ENCODE measurements at regions not wholly inside any gene's neighbourhood (a gene's known extent, or its start where the extent isn't known, plus 50 kb on each side); places are given as distances from the start of the nearest gene placed in this dataset.

DNA sequence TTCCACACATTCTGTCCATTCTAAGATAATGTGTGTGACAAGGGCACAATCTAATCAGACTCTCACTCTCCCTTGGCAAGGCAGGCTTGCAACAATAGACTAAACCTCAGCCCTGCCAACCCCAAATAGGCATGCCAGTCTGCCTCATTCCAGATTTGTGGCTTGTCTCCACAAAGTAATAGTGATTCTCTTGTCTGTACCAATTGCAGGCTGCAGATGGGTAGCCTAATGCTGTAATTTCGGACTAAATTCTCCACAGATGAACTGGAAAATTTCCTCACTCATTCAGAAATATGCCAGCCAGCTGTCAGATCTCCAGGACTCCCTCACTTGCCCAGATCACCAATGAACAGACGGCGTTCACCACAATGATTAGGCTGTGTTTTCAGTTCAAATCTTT lies 413.6 kb downstream of the ELAVL2 start:
- no peak overlapping the region for H3K27ac ChIP-seq
- no peak for DNase-seq (ENCODE audit: low spot score)
- ChIA-PET CTCF (no interaction called here), POLR2A (ENCODE audit: low non-redundant PET) (no interaction called here)
- TF ChIP-seq CTCF (conservative IDR thresholded peaks at IDR 0.05; ENCODE audit: low read depth): no peak

- CTCF ChIA-PET: no interaction called here
- H3K27ac ChIP-seq: no peak overlapping the region
- no peak for DNase-seq (ENCODE audit: low spot score)
- POLR2A ChIA-PET (ENCODE audit: low non-redundant PET): no interaction called here
- no peak for TF ChIP-seq CTCF (conservative IDR thresholded peaks at IDR 0.05; ENCODE audit: low read depth)
Measured at GRCh38 chr9:23413541-23413940, 412.5 kb downstream of the ELAVL2 start.

DNA sequence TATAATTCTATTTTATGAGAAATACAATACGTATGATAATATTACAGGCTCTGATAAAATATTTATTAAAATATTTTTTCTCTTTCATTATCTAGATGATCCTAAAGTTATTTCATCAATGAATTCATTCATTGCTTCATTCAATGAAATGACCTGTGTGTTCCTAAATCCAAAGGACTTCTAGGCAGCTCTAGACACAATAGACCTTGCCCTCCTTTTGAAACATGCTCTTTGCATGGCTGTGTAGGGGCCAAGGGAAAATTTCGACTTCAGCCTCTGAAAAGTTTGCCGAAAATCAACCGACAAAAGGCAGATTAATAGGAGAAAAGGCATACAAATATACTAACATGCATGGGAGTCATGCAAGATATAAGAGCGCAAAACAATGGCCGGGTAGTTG lies 402.0 kb downstream of the ELAVL2 start:
- TF ChIP-seq CTCF (conservative IDR thresholded peaks at IDR 0.05; ENCODE audit: low read depth): no peak
- ChIA-PET POLR2A (ENCODE audit: low non-redundant PET) (no interaction called here), CTCF (no interaction called here)
- no peak for DNase-seq (ENCODE audit: low spot score)
- no peak overlapping the region for H3K27ac ChIP-seq

- TF ChIP-seq CTCF (conservative IDR thresholded peaks at IDR 0.05; ENCODE audit: low read depth): no peak
- no peak for DNase-seq (ENCODE audit: low spot score)
- ChIA-PET CTCF (interaction anchor here (0.6 kb wide), 1 partner anchor 64 kb away, joined by 4 read pairs; no protein-coding TSS in a partner anchor), POLR2A (ENCODE audit: low non-redundant PET) (no interaction called here)
- H3K27ac ChIP-seq: no peak overlapping the region
Measured at GRCh38 chr9:23426144-23426543, 399.9 kb downstream of the ELAVL2 start.

DNA sequence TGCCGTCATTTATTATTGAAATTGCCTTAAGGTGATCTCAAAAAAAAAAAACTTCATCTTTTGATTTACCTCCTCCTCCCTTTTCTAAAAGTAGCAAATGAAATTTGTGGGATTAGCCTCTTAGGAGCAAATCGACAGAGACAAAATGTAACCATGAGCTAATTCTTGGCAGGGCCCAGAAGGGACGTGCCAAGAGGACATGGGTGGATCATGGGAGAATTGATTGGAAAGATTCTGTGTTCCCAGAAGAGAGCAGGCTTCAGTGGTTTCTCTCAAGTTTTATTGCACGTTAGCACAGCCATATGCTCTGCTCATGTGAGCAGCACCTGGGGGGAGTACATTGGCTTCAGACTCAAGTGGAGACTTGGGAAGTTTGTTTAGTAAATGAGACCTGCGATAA lies 394.6 kb downstream of the ELAVL2 start:
- no peak for DNase-seq (ENCODE audit: low spot score)
- H3K27ac ChIP-seq: no peak overlapping the region
- TF ChIP-seq CTCF (conservative IDR thresholded peaks at IDR 0.05; ENCODE audit: low read depth): no peak
- ChIA-PET POLR2A (ENCODE audit: low non-redundant PET) (no interaction called here), CTCF (no interaction called here)

- no peak for TF ChIP-seq CTCF (conservative IDR thresholded peaks at IDR 0.05; ENCODE audit: low read depth)
- no peak for DNase-seq (ENCODE audit: low spot score)
- H3K27ac ChIP-seq: no peak overlapping the region
- POLR2A ChIA-PET (ENCODE audit: low non-redundant PET): no interaction called here
- CTCF ChIA-PET: no interaction called here
Measured at GRCh38 chr9:23434654-23435053, 391.4 kb downstream of the ELAVL2 start.

GRCh38 chr9:23438299-23438907 lies 387.6 kb downstream of the ELAVL2 start:
- DNase-seq (ENCODE audit: low spot score): no peak
- CTCF ChIA-PET: no interaction called here
- POLR2A ChIA-PET (ENCODE audit: low non-redundant PET): no interaction called here
- no peak overlapping the region for H3K27ac ChIP-seq
- no peak for TF ChIP-seq CTCF (conservative IDR thresholded peaks at IDR 0.05; ENCODE audit: low read depth)
